Adrenal gland (tissue), 5 donors: ENCODE measurements at regions not wholly inside any gene's neighbourhood (a gene's known extent, or its start where the extent isn't known, plus 50 kb on each side); places are given as distances from the start of the nearest gene placed in this dataset.

Source experiments
- CTCF ChIP-seq, 6 experiments: fragments of 450-650 bp in 4 of 6; fragments of 200-600 bp in 2 of 6; sonication (generic) in 1 of 6; IDR thresholded peaks; 1 replicate in 5 of 6; 2 replicates in 1 of 6; pipeline versions ENCODE4 v1.5.1 to v1.8.0; 2016 to 2021; ENCODE audit warnings: antibody characterized with exemption in 6 of 6, mild to moderate bottlenecking in 2 of 6, moderate library complexity in 1 of 6
- POLR2A ChIP-seq, 2 donors: fragments of 450-650 bp; IDR thresholded peaks; one replicate each; pipeline ENCODE4 v1.6.1; 2017; ENCODE audit warnings: antibody characterized with exemption in 2 of 2, mild to moderate bottlenecking in 2 of 2, moderate library complexity in 1 of 2
- donor health status: DM: no; HTN: no; CAD: no.

GRCh38 chr16:9302072-9302471 is 210.6 kb downstream of the HAPSTR1 start:
- TF ChIP-seq CTCF (IDR thresholded peaks at IDR 0.05): no peak
- no peak for TF ChIP-seq POLR2A (IDR thresholded peaks at IDR 0.05)
